ENCODE measurements at regions not wholly inside any gene's neighbourhood (a gene's known extent, or its start where the extent isn't known, plus 50 kb on each side); places are given as distances from the start of the nearest gene placed in this dataset.

GRCh38 chr15:85973584-85974347 is 105.9 kb upstream of the AGBL1 start:
- no peaks in the 10 kb centered on the region for H3K36me3 Mint-ChIP-seq
- no peaks in the 10 kb centered on the region for H3K4me1 Mint-ChIP-seq (ENCODE audit: low read depth)
- H3K4me3 Mint-ChIP-seq, result no peak overlapping the region
- no peak overlapping the region for H3K27ac Mint-ChIP-seq
- no peaks in the 10 kb centered on the region for H3K9me3 Mint-ChIP-seq (ENCODE audit: low read depth)
- peaks cover 2% of the 10 kb centered on the region for H3K27me3 Mint-ChIP-seq

DNA sequence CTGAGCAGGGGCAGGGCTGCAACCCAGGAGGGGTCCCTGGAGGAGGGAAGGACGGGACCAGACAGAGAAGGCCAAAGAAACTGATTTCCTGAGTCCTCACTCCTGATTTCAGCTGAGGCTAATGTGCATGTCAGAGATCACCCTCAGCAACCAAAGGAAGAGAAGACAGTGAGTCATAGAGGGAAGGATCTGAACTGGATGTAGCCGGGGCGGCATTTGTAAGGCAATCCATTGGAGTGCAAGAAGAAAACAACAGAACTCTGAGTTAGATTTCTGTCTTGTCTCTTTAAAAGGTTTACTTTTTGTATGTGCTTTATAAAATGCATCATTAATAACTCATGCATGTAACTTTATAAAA is 105.3 kb upstream of the AGBL1 start:
- H3K27me3 Mint-ChIP-seq, result peaks cover 2% of the 10 kb centered on the region
- H3K4me1 Mint-ChIP-seq (ENCODE audit: low read depth), result no peaks in the 10 kb centered on the region
- H3K4me3 Mint-ChIP-seq, result no peak overlapping the region
- no peaks in the 10 kb centered on the region for H3K9me3 Mint-ChIP-seq (ENCODE audit: low read depth)
- no peaks in the 10 kb centered on the region for H3K36me3 Mint-ChIP-seq
- H3K27ac Mint-ChIP-seq, result no peak overlapping the region

DNA sequence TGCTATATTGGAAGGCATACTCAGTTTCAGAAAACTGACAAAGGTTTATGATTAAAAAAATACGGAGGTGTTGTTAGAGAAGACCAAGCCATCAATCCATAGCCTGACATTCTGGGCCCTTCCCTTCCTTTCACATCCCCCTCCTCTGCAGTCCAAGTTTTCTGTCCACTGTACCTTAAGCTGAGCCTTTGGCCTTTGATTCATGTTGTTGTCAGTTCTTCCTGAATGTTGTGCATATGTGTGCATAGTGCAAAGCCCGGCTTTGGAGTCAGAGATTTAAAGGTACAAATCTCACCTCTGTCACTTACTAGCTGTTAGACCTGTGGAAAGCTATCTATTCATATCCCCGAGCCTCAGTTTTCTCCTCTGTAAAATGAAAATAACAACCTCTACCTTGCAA is 104.9 kb upstream of the AGBL1 start:
- Mint-ChIP-seq H3K4me3 (no peak overlapping the region), H3K36me3 (no peaks in the 10 kb centered on the region)

DNA sequence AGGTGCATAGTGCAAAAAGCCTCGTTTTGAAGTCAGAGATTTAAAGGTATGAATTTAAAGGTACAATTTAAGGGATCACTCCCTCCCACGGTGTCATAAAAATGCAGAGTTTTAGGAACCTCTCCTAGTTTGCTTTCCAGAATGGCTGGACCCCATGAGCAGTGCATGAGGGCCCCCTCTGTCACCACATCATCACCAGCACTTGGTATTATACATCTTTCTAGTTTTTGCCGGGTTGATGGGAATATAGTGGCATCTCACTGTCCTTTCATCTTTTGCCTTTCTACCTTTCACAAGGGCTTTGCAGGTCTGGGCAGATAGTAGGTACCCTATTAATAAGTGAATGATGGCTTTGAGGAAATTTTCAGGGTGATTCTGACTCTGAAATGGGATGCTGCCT is 103.6 kb upstream of the AGBL1 start:
- Mint-ChIP-seq H3K4me3 (no peak overlapping the region), H3K27ac (no peak overlapping the region), H3K36me3 (no peaks in the 10 kb centered on the region), H3K4me1 (ENCODE audit: low read depth) (no peaks in the 10 kb centered on the region), H3K27me3 (peaks cover 4% of the 10 kb centered on the region), H3K9me3 (ENCODE audit: low read depth) (no peaks in the 10 kb centered on the region)

More for the DNA sequence above, 104.9 kb upstream of the AGBL1 start:
- Mint-ChIP-seq H3K4me1 (ENCODE audit: low read depth) (no peaks in the 10 kb centered on the region), H3K27ac (no peak overlapping the region), H3K9me3 (ENCODE audit: low read depth) (no peaks in the 10 kb centered on the region), H3K27me3 (peaks cover 4% of the 10 kb centered on the region)

GRCh38 chr15:85976986-85977385 is 102.7 kb upstream of the AGBL1 start:
- Mint-ChIP-seq H3K9me3 (ENCODE audit: low read depth) (no peaks in the 10 kb centered on the region), H3K27ac (no peak overlapping the region), H3K4me1 (ENCODE audit: low read depth) (no peaks in the 10 kb centered on the region), H3K4me3 (no peak overlapping the region), H3K36me3 (no peaks in the 10 kb centered on the region), H3K27me3 (peaks cover 4% of the 10 kb centered on the region)

DNA sequence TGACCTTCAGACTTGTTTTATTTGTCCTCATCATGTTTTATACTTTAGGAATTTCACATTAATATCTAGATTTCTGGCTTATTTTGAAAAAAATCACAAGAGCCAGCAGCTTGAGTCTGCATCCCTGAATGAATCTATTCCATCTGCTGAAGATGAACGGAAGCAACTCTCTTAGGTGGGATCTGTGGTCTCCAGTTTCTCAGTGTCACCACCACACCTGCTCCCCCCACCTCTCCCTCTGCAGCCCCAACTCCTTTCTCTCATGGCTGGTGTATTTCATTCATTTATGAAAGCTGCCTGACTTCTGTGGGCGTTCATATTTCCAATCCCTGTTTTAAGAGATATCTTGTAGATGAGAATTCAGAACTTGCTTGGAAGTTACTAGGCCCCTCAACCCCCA is 102.1 kb upstream of the AGBL1 start:
- no peak overlapping the region for H3K4me3 Mint-ChIP-seq
- H3K36me3 Mint-ChIP-seq, result no peaks in the 10 kb centered on the region
- H3K27me3 Mint-ChIP-seq, result peaks cover 4% of the 10 kb centered on the region
- no peak overlapping the region for H3K27ac Mint-ChIP-seq
- no peaks in the 10 kb centered on the region for H3K9me3 Mint-ChIP-seq (ENCODE audit: low read depth)
- no peaks in the 10 kb centered on the region for H3K4me1 Mint-ChIP-seq (ENCODE audit: low read depth)

DNA sequence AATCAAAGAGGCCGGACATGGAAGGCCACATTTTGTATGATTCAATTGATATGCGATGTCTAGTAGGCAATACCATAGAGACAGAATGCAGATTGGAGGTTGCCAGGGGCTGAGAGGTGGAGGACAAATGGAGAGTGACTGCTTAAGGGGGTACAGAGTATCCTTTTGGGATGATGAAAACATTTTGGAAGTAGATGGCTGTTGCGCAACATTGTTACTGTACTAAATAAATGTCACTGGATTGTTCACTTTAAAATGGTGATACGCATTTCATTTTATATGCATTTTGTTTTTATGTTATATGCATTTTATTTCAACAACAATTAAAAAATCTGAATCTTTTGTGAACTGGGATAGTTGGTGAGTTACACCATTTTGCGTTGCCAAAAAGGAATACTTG is 99.7 kb upstream of the AGBL1 start:
- H3K9me3 Mint-ChIP-seq (ENCODE audit: low read depth), result no peaks in the 10 kb centered on the region
- no peak overlapping the region for H3K4me3 Mint-ChIP-seq
- H3K4me1 Mint-ChIP-seq (ENCODE audit: low read depth), result no peaks in the 10 kb centered on the region
- no peaks in the 10 kb centered on the region for H3K36me3 Mint-ChIP-seq
- no peak overlapping the region for H3K27ac Mint-ChIP-seq
- H3K27me3 Mint-ChIP-seq, result peaks cover 4% of the 10 kb centered on the region

GRCh38 chr15:85980946-85981345 is 98.7 kb upstream of the AGBL1 start:
- no peak overlapping the region for H3K27ac Mint-ChIP-seq
- no peak overlapping the region for H3K4me3 Mint-ChIP-seq

GRCh38 chr15:85984241-85984640 is 95.4 kb upstream of the AGBL1 start:
- H3K9me3 Mint-ChIP-seq (ENCODE audit: low read depth), result no peaks in the 10 kb centered on the region
- H3K4me3 Mint-ChIP-seq, result no peak overlapping the region
- H3K36me3 Mint-ChIP-seq, result no peaks in the 10 kb centered on the region
- no peak overlapping the region for H3K27ac Mint-ChIP-seq
- peaks cover 4% of the 10 kb centered on the region for H3K27me3 Mint-ChIP-seq
- H3K4me1 Mint-ChIP-seq (ENCODE audit: low read depth), result peaks cover 1% of the 10 kb centered on the region

More at GRCh38 chr15:85980946-85981345, 98.7 kb upstream of the AGBL1 start:
- Mint-ChIP-seq H3K9me3 (ENCODE audit: low read depth) (no peaks in the 10 kb centered on the region), H3K36me3 (no peaks in the 10 kb centered on the region), H3K4me1 (ENCODE audit: low read depth) (no peaks in the 10 kb centered on the region), H3K27me3 (peaks cover 4% of the 10 kb centered on the region)

DNA sequence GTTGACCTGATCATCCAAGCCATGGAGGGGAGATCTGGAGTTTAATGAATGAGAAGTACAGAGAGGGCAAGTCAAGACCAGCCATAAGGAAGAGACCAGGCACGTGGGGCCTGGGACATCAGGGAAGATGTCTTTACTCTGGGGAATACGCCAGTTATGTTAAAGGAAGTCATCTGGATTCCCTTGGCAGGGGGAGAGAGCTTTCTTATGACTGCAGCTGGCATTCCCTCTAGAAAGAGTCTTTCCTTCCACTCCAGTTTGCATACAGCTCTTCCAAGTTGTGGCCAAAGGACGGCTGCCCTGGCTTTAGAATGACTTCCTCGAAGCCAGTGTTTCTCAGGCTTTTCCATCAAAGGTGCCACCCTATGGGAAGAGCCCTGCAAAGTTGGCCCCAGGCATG is 93.6 kb upstream of the AGBL1 start:
- H3K9me3 Mint-ChIP-seq (ENCODE audit: low read depth), result no peaks in the 10 kb centered on the region
- H3K36me3 Mint-ChIP-seq, result no peaks in the 10 kb centered on the region
- peaks cover 1% of the 10 kb centered on the region for H3K4me1 Mint-ChIP-seq (ENCODE audit: low read depth)

DNA sequence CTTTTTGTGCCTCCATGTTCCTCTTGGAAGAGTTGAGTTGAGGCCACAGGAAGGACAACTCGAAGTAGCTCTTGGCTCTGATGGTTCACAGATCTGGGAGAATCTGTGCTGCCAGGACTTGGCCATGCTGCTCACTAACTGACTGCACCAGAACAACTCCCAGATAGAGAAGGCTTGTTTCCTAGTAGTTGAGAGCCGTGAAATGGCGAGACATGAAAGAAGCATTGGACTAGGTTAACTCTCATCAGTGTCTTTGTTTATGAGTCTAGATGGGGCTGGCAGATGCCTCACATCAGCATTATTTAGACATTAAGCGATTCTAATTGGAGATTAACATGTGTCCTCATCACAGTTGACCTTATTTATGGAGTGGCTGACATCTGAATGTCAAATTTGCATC is 92.9 kb upstream of the AGBL1 start:
- H3K9me3 Mint-ChIP-seq (ENCODE audit: low read depth), result no peaks in the 10 kb centered on the region
- no peak overlapping the region for H3K4me3 Mint-ChIP-seq
- H3K4me1 Mint-ChIP-seq (ENCODE audit: low read depth), result peaks cover 1% of the 10 kb centered on the region
- peaks cover 1% of the 10 kb centered on the region for H3K27me3 Mint-ChIP-seq
- H3K27ac Mint-ChIP-seq, result no peak overlapping the region
- no peaks in the 10 kb centered on the region for H3K36me3 Mint-ChIP-seq

More for the DNA sequence above, 93.6 kb upstream of the AGBL1 start:
- Mint-ChIP-seq H3K27ac (no peak overlapping the region), H3K4me3 (no peak overlapping the region), H3K27me3 (peaks cover 2% of the 10 kb centered on the region)

- Mint-ChIP-seq H3K27ac (no peak overlapping the region), H3K9me3 (ENCODE audit: low read depth) (no peaks in the 10 kb centered on the region), H3K4me3 (no peak overlapping the region), H3K36me3 (no peaks in the 10 kb centered on the region), H3K27me3 (no peaks in the 10 kb centered on the region), H3K4me1 (ENCODE audit: low read depth) (peaks cover 1% of the 10 kb centered on the region)
Observed at GRCh38 chr15:85988741-85989140, 90.9 kb upstream of the AGBL1 start.

DNA sequence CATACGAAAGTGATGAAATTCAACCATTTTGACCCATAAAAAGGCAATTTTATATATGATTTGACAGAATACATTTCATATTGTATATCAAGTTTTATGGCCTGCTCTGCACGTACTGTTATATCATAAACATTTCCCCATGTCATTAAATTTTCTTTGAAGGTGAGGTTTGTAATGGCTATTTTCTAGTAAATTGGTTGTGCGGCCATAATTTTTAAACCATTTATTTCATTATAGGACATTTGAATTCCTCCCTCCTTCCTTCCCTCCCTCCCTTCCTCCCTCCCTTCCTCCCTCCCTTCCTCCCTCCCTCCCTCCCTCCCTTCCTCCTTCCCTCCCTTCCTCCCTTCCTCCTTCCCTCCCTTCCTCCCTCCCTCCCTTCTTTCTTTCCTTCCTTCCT is 87.4 kb upstream of the AGBL1 start:
- Mint-ChIP-seq H3K4me3 (no peak overlapping the region), H3K36me3 (no peaks in the 10 kb centered on the region), H3K4me1 (ENCODE audit: low read depth) (peaks cover 1% of the 10 kb centered on the region), H3K27ac (no peak overlapping the region), H3K9me3 (ENCODE audit: low read depth) (peaks cover 6% of the 10 kb centered on the region), H3K27me3 (peaks cover 1% of the 10 kb centered on the region)

GRCh38 chr15:85993116-85993515 is 86.6 kb upstream of the AGBL1 start:
- Mint-ChIP-seq H3K27me3 (peaks cover 1% of the 10 kb centered on the region), H3K4me3 (no peak overlapping the region), H3K27ac (no peak overlapping the region), H3K36me3 (no peaks in the 10 kb centered on the region), H3K9me3 (ENCODE audit: low read depth) (peaks cover 6% of the 10 kb centered on the region), H3K4me1 (ENCODE audit: low read depth) (no peaks in the 10 kb centered on the region)

GRCh38 chr15:85997618-85998017 is 82.1 kb upstream of the AGBL1 start:
- Mint-ChIP-seq H3K27me3 (peaks cover 4% of the 10 kb centered on the region), H3K4me3 (no peak overlapping the region), H3K4me1 (ENCODE audit: low read depth) (no peaks in the 10 kb centered on the region), H3K27ac (no peak overlapping the region), H3K36me3 (no peaks in the 10 kb centered on the region), H3K9me3 (ENCODE audit: low read depth) (peaks cover 6% of the 10 kb centered on the region)

- Mint-ChIP-seq H3K27me3 (peaks cover 7% of the 10 kb centered on the region), H3K9me3 (ENCODE audit: low read depth) (peaks cover 6% of the 10 kb centered on the region), H3K27ac (no peak overlapping the region), H3K36me3 (no peaks in the 10 kb centered on the region), H3K4me3 (no peak overlapping the region), H3K4me1 (ENCODE audit: low read depth) (no peaks in the 10 kb centered on the region)
Observed at GRCh38 chr15:85999658-86000057, 80.0 kb upstream of the AGBL1 start.
